ENCODE measurements at regions not wholly inside any gene's neighbourhood (a gene's known extent, or its start where the extent isn't known, plus 50 kb on each side); places are given as distances from the start of the nearest gene placed in this dataset.
A peak's percentile ranks its signal among the peaks of the same experiment; 100 is the strongest.
"Not testable (repeated sequence)": the region's sequence is repeated elsewhere in the genome, so short reads cannot be mapped to it uniquely, and the experiment has no call there.

- no peak for DNase-seq
Observed at GRCh38 chr1:29396438-29397255, 160.3 kb downstream of the PTPRU start.

GRCh38 chr1:29395736-29396437 is 159.6 kb downstream of the PTPRU start:
- DNase-seq: peak; percentile 22 to 41 (median 24)

- DNase-seq: no peak
Observed at GRCh38 chr1:29394521-29395225, 158.4 kb downstream of the PTPRU start.

- no peak for DNase-seq
Observed at GRCh38 chr1:29393451-29393826, 157.1 kb downstream of the PTPRU start.

GRCh38 chr1:29392486-29393450 is 156.4 kb downstream of the PTPRU start:
- no peak for DNase-seq

- no peak for DNase-seq
Observed at GRCh38 chr1:29392036-29392435, 155.7 kb downstream of the PTPRU start.

GRCh38 chr1:29391362-29391880 is 155.1 kb downstream of the PTPRU start:
- DNase-seq: no peak

- DNase-seq: no peak
Observed at GRCh38 chr1:29390491-29391361, 154.4 kb downstream of the PTPRU start.

- DNase-seq: no peak
Observed at GRCh38 chr1:29390075-29390474, 153.8 kb downstream of the PTPRU start.

- DNase-seq: no peak
Observed at GRCh38 chr1:29389533-29390041, 153.3 kb downstream of the PTPRU start.

GRCh38 chr1:29388884-29389283 is 152.6 kb downstream of the PTPRU start:
- no peak for DNase-seq

- no peak for DNase-seq
Observed at GRCh38 chr1:29388170-29388569, 151.8 kb downstream of the PTPRU start.

- DNase-seq: no peak
Observed at GRCh38 chr1:29387210-29387609, 150.9 kb downstream of the PTPRU start.

- not testable (repeated sequence) for DNase-seq
Observed at GRCh38 chr1:29386453-29386852, 150.1 kb downstream of the PTPRU start.

- no peak for DNase-seq
Observed at GRCh38 chr1:29385966-29386365, 149.6 kb downstream of the PTPRU start.

GRCh38 chr1:29384496-29385015 is 148.2 kb downstream of the PTPRU start:
- DNase-seq: no peak

GRCh38 chr1:29383746-29384371 is 147.5 kb downstream of the PTPRU start:
- DNase-seq: no peak

- DNase-seq: no peak
Observed at GRCh38 chr1:29382851-29383745, 146.8 kb downstream of the PTPRU start.

- no peak for DNase-seq
Observed at GRCh38 chr1:29381426-29381825, 145.1 kb downstream of the PTPRU start.
